ENCODE measurements at regions not wholly inside any gene's neighbourhood (a gene's known extent, or its start where the extent isn't known, plus 50 kb on each side); places are given as distances from the start of the nearest gene placed in this dataset.

- no peak for TF ChIP-seq POLR2AphosphoS5 (IDR thresholded peaks at IDR 0.05)
- TF ChIP-seq CTCF (IDR thresholded peaks at IDR 0.05), result no peak
- no peak for TF ChIP-seq POLR2A (IDR thresholded peaks at IDR 0.05)
Observed at GRCh38 chr3:72630327-72630968, 217.8 kb downstream of the SHQ1 start.
